K562 (cell line): ENCODE measurements at regions not wholly inside any gene's neighbourhood (a gene's known extent, or its start where the extent isn't known, plus 50 kb on each side); places are given as distances from the start of the nearest gene placed in this dataset.

Experiments used
- ATAC-seq: fragments of 200-7000 bp; cut with Tn5 transposase; 3 replicates; pipeline ENCODE4 v1.9.1; 2020; ENCODE audit warnings: moderate library complexity
- BruUV-seq: library from RNA; stranded (reverse); fragments of 400-500 nt; replicated peaks from 2 replicates; lab custom pipeline; 2021; lab: Mats Ljungman, UMichigan
- CTCF ChIA-PET: fragments of 300-600 bp; formaldehyde crosslinking; extraction: SDS; loops from one replicate; lab custom pipeline; 2021; ENCODE audit warnings: low intra/inter-chr PET ratio; lab: Yijun Ruan, JAX
- POLR2A ChIA-PET: fragments of 300-600, 350-650 bp; sonication (Branson Sonifier 250); formaldehyde crosslinking; extraction: SDS; loops from one replicate; lab custom pipeline; 2021; ENCODE audit warnings: antibody characterized with exemption, inconsistent platforms; lab: Yijun Ruan, JAX
- DNase-seq, 4 experiments: peaks; one replicate each; pipeline versions ENCODE4 v3.0.0 to v3.0.0-alpha.2; 2011 to 2018; ENCODE audit warnings: low spot score in 3 of 4, mixed read lengths in 3 of 4; ENCODE audit errors: extremely low read depth in 1 of 4
- FAIRE-seq: peaks from 2 replicates; lab custom pipeline; 2011; peaks lifted over from hg19 to GRCh38; lab: Jason Lieb, UNC
- H2AFZ ChIP-seq: 2 replicates; pipeline ENCODE4 v1.6.0; 2011; ENCODE audit warnings: low read depth, low read length, control low read depth, inconsistent platforms
- H3K27ac ChIP-seq: fragments of 200-600 bp; 3 replicates; pipeline ENCODE4 v1.8.0; 2011; ENCODE audit warnings: low read depth, mild to moderate bottlenecking, control low read depth, inconsistent platforms, low read length, moderate library complexity, mixed read lengths; ENCODE audit errors: extremely low read depth
- H3K27me3 ChIP-seq, 2 experiments: fragments of 300-600 bp in 1 of 2; 2 replicates in 1 of 2; 3 replicates in 1 of 2; pipeline versions ENCODE4 v1.6.0 to v1.8.0; 2011; ENCODE audit warnings: inconsistent platforms in 2 of 2, low read length in 2 of 2, mild to moderate bottlenecking in 1 of 2, mixed read lengths in 1 of 2, moderate library complexity in 1 of 2; ENCODE audit not compliant: control insufficient read depth in 2 of 2, insufficient read depth in 2 of 2
- H3K36me3 ChIP-seq: fragments of 300-600 bp; 3 replicates; pipeline ENCODE4 v1.8.0; 2011; ENCODE audit warnings: mild to moderate bottlenecking, low read length, inconsistent platforms; ENCODE audit not compliant: control insufficient read depth, insufficient read depth
- H3K4me1 ChIP-seq, 2 experiments: fragments of 200-600 bp in 1 of 2; replicated peaks in 1 of 2; 2 replicates in 1 of 2; 3 replicates in 1 of 2; pipeline versions ENCODE4 v1.5.1 to v1.8.0; 2011; ENCODE audit warnings: inconsistent platforms in 2 of 2, low read length in 2 of 2, mild to moderate bottlenecking in 1 of 2, mixed read lengths in 1 of 2, moderate library complexity in 1 of 2; ENCODE audit not compliant: control insufficient read depth in 2 of 2, insufficient read depth in 2 of 2
- H3K4me2 ChIP-seq: 2 replicates; pipeline ENCODE4 v1.6.1; 2011; ENCODE audit warnings: low read length, control low read depth, inconsistent platforms, mixed read lengths; ENCODE audit not compliant: insufficient read depth
- H3K4me3 ChIP-seq: fragments of 200-600 bp; sonication (generic), shearing (Covaris generic); 2 replicates; pipeline ENCODE4 v1.5.1; 2016; ENCODE audit warnings: control low read depth, inconsistent platforms
- H3K79me2 ChIP-seq: fragments of 200-600 bp; 3 replicates; pipeline ENCODE4 v1.8.0; 2011; ENCODE audit warnings: low read length, inconsistent platforms; ENCODE audit not compliant: control insufficient read depth, insufficient read depth
- H3K9ac ChIP-seq, 2 experiments: 2 replicates each; pipeline versions ENCODE4 v1.6.0 to v1.6.1; 2011; ENCODE audit warnings: low read depth in 2 of 2, low read length in 2 of 2, control low read depth in 1 of 2, inconsistent platforms in 1 of 2, mild to moderate bottlenecking in 1 of 2, mixed read lengths in 1 of 2; ENCODE audit not compliant: insufficient read depth in 1 of 2
- H3K9me1 ChIP-seq: one replicate; pipeline ENCODE4 v1.6.0; 2011; ENCODE audit warnings: inconsistent platforms, mild to moderate bottlenecking, low read length, moderate library complexity; ENCODE audit not compliant: control insufficient read depth, insufficient read depth
- H3K9me3 ChIP-seq: replicated peaks from 2 replicates; pipeline ENCODE4 v1.5.1; 2011; ENCODE audit warnings: low read depth, low read length, inconsistent platforms; ENCODE audit not compliant: control insufficient read depth, insufficient read depth
- H4K20me1 ChIP-seq: replicated peaks from 2 replicates; pipeline ENCODE4 v1.6.1; 2011; ENCODE audit warnings: low read length, inconsistent platforms, mixed read lengths; ENCODE audit not compliant: control insufficient read depth, insufficient read depth
- BDP1 ChIP-seq: IDR thresholded peaks from 3 replicates; pipeline ENCODE4 v1.6.1; 2011; ENCODE audit not compliant: insufficient read length, insufficient read depth
- C11orf30 ChIP-seq: fragments of 450-650 bp; IDR thresholded peaks from 2 replicates; pipeline ENCODE4 v1.6.1; 2016; ENCODE audit warnings: low read depth, mild to moderate bottlenecking
- E2F3 ChIP-seq: fragments of 250-450 bp; sonication (Bioruptor Pico); IDR thresholded peaks from 2 replicates; pipeline ENCODE4 v1.4.0; 2020; ENCODE audit warnings: mild to moderate bottlenecking
- FOXJ2 ChIP-seq: fragments of 200-800 bp; sonication (Bioruptor generic); IDR thresholded peaks from 2 replicates; pipeline ENCODE4 v1.6.1; 2016; ENCODE audit warnings: missing genetic modification characterization, missing compliant biosample characterization
- GTF2A2 ChIP-seq: IDR thresholded peaks from 2 replicates; pipeline ENCODE4 v1.6.1; 2016; ENCODE audit warnings: mild to moderate bottlenecking, missing genetic modification characterization, missing compliant biosample characterization
- RNF219 ChIP-seq: fragments of 250-450 bp; sonication (Bioruptor Pico); IDR thresholded peaks from 2 replicates; pipeline ENCODE4 v1.5.0; 2022; ENCODE audit warnings: mild to moderate bottlenecking
- YBX1 ChIP-seq: fragments of 450-650 bp; IDR thresholded peaks from 2 replicates; pipeline ENCODE4 v1.7.1; 2016; ENCODE audit warnings: mild to moderate bottlenecking
- ZNF146 ChIP-seq: IDR thresholded peaks from one replicate; pipeline ENCODE4 v1.6.1; 2018; ENCODE audit warnings: missing compliant biosample characterization; ENCODE audit not compliant: unreplicated experiment
- ZNF77 ChIP-seq: fragments of 250-450 bp; sonication (Bioruptor Pico); IDR thresholded peaks from 2 replicates; pipeline ENCODE4 v1.5.0; 2020
- WGBS: fragments of 100-300 bp; shearing (Covaris generic); methylation state at CpG from one replicate; pipeline ENCODE4 v1.1.6; 2016; ENCODE audit warnings: low coverage, mixed read lengths; ENCODE audit not compliant: insufficient coverage; ENCODE audit errors: missing lambda C conversion rate; 5-methylcytosine and 5-hydroxymethylcytosine counted together
- in situ Hi-C: fragments of 300-500 bp; cut with MboI; formaldehyde crosslinking; loops from 4 replicates; pipeline ENCODE4 v1.15.0; 2018; ENCODE audit warnings: inconsistent platforms, mixed read lengths
- intact Hi-C: fragments of 100-400 bp; cut with micrococcal nuclease; formaldehyde crosslinking; loops from 2 replicates; pipeline ENCODE4 v1.14.2; 2022

GRCh38 chr5:44497606-44498005 is 108.4 kb upstream of the FGF10 start:
- ChIA-PET CTCF (no interaction called here), POLR2A (no interaction called here)
- intact Hi-C loops: no loop called here
- Histone ChIP-seq H3K79me2 (no peaks in the 10 kb centered on the region), H3K27me3 (no peaks in the 10 kb centered on the region), H3K36me3 (no peaks in the 10 kb centered on the region), H3K4me1 (no peaks in the 10 kb centered on the region), H3K4me3 (no peak overlapping the region), H3K9ac (no peak overlapping the region), H4K20me1 (no peaks in the 10 kb centered on the region), H2AFZ (no peak overlapping the region), H3K9me1 (no peaks in the 10 kb centered on the region), H3K27ac (no peak overlapping the region), H3K4me2 (no peak overlapping the region), H3K9me3 (no peaks in the 10 kb centered on the region)
- ATAC-seq: no peak
- WGBS: 0% methylated on average over 1 of the region's 1 CpG
- BruUV-seq: no TSS peak
- FAIRE-seq: no peak
- in situ Hi-C loops: no loop called here
- TF ChIP-seq GTF2A2 (tag) (no peak), ZNF77 (CRISPR knock-in tag) (no peak), YBX1 (no peak), E2F3 (CRISPR knock-in tag) (no peak), FOXJ2 (tag) (no peak), RNF219 (no peak), ZNF146 (CRISPR knock-in tag) (no peak), BDP1 (no peak), C11orf30 (no peak)
- DNase-seq: no peak
